Stimulated activated CD4-positive, alpha-beta T cell treated with anti-CD3 and anti-CD28 coated beads, Interleukin-15, amount 100 ng/mL, for 1 hour (primary cell): ENCODE measurements at regions not wholly inside any gene's neighbourhood (a gene's known extent, or its start where the extent isn't known, plus 50 kb on each side); places are given as distances from the start of the nearest gene placed in this dataset.

Experiments
- DNase-seq, 2 donors: peaks; one replicate each; pipeline ENCODE4 v3.0.0-alpha.2; 2020; ENCODE audit warnings: low read depth in 1 of 2, low spot score in 1 of 2

GRCh38 chr22:48152164-48152775 is 1389.8 kb downstream of the TBC1D22A start:
- no peak for DNase-seq

DNA sequence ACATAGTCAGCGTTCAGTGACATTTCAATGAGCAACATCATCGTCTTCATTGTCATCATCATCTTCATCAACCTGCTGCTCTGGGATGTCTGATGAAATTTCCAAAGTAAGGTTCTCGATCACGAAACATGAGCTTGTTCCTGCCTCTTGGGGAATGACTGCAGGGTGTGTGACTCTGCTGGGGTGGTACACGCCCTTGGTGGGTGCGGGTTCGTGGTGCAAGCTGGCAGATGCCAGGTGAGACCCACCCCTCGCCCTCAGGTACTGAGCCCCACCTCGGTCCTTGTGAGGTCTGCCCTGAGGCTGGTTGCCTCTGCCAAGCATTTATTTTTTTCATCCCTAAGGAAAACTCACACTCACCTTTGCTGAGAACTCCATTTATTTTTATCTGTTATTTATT is 1389.2 kb downstream of the TBC1D22A start:
- no peak for DNase-seq

GRCh38 chr22:48147831-48148230 is 1385.4 kb downstream of the TBC1D22A start:
- no peak for DNase-seq

DNA sequence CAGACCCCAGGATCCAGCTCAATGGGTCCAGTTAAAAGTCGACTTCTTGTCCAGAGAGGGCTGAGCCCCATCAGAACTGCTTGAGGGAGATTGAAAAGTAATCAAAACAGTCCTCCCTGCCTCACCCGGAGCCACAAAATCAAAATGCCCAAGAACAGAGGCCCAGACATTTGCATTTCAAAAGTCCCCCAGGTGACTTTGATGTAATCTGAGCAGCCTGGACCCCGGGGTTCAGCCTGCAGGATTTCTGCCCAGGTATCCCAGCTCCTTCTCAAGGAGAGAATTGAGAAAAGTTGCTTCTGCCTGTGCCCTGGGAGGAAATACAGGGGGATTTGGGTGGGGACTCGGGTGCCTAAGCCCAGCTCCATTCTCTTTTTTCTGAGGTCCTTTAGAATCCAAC is 1385.0 kb downstream of the TBC1D22A start:
- DNase-seq: no peak

- no peak for DNase-seq
These were observed 1384.0 kb downstream of the TBC1D22A start for GRCh38 chr22:48146426-48146825.

- no peak for DNase-seq
These were observed 1383.3 kb downstream of the TBC1D22A start for GRCh38 chr22:48145738-48146137.

DNA sequence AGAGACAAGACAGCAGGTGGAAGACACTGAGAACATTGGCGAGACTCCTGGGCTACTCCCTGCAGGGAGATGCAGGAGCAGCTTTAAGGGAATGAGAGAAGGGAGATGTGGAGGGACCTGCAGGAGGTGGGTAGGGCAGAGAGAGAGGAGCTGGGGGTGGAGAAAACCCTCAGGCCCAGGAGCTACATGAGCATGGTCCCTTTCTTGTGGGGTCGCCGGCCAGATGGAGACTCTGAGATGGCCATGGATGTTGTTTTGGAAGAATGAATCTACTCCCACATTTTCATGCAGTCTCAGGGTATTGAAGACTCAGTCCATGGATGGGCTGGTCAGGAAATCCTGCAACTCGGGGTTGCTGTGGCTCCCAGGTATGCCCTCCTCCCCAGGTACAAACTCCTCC is 1381.9 kb downstream of the TBC1D22A start:
- DNase-seq: no peak

DNA sequence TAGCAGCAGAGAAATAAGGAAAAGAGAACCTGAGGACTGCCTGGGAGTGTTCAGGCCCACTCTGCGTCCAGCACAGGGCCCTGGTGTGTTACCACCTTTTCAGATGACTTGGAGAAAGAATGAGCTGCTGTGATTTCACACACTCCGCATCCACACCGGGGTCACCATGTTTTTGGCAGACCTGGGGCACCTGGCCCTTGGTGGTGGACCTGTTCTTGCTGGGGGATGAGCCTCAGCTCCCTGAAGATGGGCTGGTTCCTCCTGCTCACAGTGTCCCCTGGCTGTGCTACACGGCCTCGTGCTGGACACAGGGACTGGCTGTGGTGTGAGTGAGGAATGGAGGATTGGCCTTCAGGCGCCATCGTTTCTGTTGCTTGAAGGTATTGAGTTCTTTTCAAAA is 1381.4 kb downstream of the TBC1D22A start:
- DNase-seq: no peak

- DNase-seq: no peak
These were observed 1379.9 kb downstream of the TBC1D22A start for GRCh38 chr22:48142388-48142787.

DNA sequence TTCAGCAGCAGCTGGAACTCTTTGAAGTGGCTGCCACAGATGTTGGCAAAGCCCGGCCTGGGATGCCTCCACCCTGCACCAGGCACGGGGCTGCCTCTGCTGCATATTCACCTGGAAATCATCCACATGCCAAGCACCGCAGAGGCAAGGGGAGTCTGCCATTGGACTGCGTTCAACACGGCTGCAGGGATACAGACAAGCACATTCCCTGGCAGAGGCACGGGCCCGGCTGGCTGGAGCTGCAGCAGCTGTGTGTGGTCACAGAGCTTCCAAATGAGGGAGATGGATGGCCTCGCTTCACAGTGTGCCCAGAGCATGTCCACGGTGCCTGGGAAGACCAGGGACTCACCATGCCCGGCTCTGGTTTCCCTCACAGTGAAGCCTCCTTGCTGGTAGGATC is 1378.9 kb downstream of the TBC1D22A start:
- no peak for DNase-seq

- no peak for DNase-seq
These were observed 1377.9 kb downstream of the TBC1D22A start for GRCh38 chr22:48140261-48140813.

GRCh38 chr22:48139776-48140175 is 1377.3 kb downstream of the TBC1D22A start:
- DNase-seq: no peak

DNA sequence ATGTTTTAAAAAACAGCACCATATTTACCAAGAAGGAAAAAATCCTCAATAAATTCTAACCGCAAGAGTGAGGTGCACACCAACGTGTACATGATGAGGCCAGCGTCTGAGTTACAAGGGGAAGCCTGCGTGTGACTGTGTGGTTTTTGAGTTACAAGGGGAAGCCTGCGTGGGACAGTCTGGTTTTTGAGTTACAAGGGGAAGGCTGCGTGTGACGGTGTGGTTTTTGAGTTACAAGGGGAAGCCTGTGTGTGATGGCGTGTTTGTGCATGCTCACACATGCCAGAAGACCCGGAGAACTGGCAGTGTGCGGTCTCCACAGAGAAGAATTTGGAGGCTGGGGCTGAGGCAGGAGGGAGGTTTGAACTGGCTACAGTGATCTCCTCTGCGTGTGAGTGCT is 1376.4 kb downstream of the TBC1D22A start:
- DNase-seq: no peak

GRCh38 chr22:48138427-48138826 is 1376.0 kb downstream of the TBC1D22A start:
- no peak for DNase-seq

DNA sequence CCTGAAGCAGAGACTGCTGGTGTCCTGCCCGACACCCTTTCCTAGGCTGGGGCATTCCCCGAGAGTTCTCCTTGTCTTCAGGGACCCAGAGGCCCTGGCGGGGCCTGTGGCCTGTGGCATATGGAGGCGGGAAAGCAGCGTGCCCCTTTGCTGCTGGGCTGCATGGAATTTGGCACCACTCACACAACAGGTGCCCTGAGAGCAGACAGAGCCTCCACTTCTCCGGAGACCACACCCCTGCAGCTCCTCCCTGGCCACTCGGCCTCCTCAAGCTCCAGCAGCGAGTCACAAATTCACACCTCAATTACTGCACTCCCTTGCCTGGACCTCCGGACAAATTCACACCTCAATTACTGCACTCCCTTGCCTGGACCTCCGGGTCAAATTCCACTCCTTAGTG is 1375.2 kb downstream of the TBC1D22A start:
- no peak for DNase-seq

DNA sequence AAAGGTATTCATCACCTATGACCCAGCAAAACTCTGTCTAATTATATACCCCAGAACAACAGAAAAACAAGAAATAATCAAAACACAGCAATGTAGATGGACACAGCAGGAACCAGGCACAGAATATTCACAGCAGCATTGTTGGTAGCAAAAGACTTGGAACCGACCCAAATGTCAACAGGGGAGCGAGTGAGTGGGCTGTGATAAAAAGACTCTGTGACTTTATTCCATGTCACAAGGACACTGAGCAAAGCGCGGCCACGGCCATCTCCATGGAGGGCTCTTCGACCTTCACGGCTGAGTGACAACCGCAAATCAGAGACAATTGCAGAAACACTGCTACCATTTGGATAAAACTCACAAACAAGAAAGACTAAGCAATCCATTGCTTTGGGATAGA is 1373.1 kb downstream of the TBC1D22A start:
- DNase-seq: no peak

DNA sequence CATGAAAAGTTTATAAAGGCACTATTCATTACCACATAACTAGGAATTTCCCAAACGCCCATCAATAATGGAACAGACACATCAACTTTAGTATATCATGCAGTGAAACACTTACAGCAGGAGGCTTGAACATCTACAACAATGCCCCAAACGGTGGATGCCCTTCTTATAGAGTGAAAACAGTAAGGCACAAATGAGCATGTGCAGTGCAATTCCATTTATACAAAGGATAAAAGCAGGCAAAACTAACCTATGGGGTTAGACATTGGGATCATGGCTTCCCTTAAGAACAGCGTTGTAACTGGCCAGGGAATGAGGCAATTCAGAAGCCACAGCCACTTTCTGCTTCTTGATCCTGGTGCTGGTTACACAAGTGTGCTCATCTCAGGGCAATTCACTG is 1363.0 kb downstream of the TBC1D22A start:
- no peak for DNase-seq

DNA sequence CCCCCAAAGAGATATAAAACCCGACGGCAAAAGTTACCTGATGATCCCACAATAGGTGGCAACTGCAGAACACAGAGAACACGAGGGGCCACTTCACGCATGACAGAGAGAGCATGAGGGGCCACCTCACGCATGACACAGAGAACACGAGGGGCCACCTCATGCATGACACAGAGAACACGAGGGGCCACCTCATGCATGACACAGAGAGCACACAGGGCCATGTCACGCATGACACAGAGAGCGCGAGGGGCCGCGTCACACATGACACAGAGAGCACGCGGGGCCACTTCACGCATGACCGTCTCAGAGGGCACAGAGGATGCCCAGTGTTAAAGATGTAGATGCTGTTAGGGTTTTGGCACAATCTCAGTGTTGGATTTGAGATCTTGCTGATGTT is 1359.5 kb downstream of the TBC1D22A start:
- no peak for DNase-seq

GRCh38 chr22:48118654-48119053 is 1356.2 kb downstream of the TBC1D22A start:
- no peak for DNase-seq

- no peak for DNase-seq
These were observed 1354.4 kb downstream of the TBC1D22A start for GRCh38 chr22:48116871-48117270.

DNA sequence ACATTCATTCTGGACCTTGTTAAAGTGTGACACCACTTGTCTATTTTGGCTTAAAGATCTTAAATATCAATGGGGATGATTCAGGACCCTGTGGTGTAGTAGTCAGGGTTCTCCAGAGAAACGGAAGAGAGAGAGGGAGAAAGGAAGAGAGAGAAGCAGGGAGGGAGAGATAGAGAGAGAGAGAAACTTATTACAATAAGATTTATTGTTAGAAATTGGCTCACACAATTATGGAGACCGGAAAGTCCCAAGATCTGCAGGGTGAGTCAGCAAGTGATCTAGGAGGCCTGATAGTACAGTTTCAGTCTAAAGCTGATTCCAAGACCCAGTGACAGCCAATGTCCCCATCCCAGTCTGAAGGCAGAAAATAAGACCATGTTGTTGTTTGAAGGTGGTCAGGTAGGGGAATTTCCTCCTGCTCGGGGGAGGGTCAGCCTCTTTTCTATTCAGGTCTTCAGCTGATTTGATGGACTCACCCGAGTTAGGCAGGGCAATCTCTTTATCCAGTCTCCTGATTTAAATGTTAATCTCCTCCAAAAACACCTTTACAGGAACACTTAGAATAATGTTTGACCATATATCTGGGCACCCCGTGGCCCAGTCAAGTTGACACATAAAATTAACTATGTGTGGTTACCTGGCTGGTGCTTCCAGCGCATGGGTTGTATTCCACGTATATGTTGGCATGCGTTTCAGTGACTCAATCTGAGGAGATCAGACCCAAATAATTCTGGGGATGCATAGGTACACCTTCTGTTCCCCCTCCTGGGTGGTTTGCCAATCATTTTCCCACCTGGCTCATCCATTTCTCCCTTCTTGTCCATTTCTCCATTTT is 1350.5 kb downstream of the TBC1D22A start:
- DNase-seq: no peak

- no peak for DNase-seq
These were observed 1344.3 kb downstream of the TBC1D22A start for GRCh38 chr22:48106715-48107259.
